Mucosa of descending colon (tissue), 3 donors: ENCODE measurements at regions not wholly inside any gene's neighbourhood (a gene's known extent, or its start where the extent isn't known, plus 50 kb on each side); places are given as distances from the start of the nearest gene placed in this dataset.

Source experiments
- ATAC-seq: fragments of 200-7000 bp; cut with Tn5 transposase; one replicate; pipeline ENCODE4 v1.9.1; 2020; ENCODE audit warnings: mild to moderate bottlenecking, moderate library complexity
- DNase-seq, 3 donors: peaks; one replicate each; pipeline ENCODE4 v3.0.0-alpha.2; 2020
- H3K36me3 ChIP-seq: fragments of 200-600 bp; one replicate; pipeline ENCODE4 v1.8.0; 2021; ENCODE audit warnings: low read depth, mild to moderate bottlenecking
- H3K4me1 ChIP-seq: fragments of 200-600 bp; one replicate; pipeline ENCODE4 v1.8.0; 2021; ENCODE audit warnings: low read depth, mild to moderate bottlenecking
- H3K4me3 ChIP-seq: fragments of 200-600 bp; one replicate; pipeline ENCODE4 v1.8.0; 2021; ENCODE audit warnings: mild to moderate bottlenecking
- H3K9me3 ChIP-seq: fragments of 200-600 bp; one replicate; pipeline ENCODE4 v1.8.0; 2021; ENCODE audit warnings: mild to moderate bottlenecking
- CTCF ChIP-seq: fragments of 200-600 bp; IDR thresholded peaks from one replicate; pipeline ENCODE4 v1.8.0; 2022; ENCODE audit warnings: antibody characterized with exemption, mild to moderate bottlenecking
- intact Hi-C, 2 donors: fragments of 100-400 bp; cut with DNase I in 1 of 2; cut with micrococcal nuclease in 1 of 2; formaldehyde crosslinking; loops; one replicate each; pipeline versions ENCODE4 v1.11.0 to v1.11.1; 2022; cut with DNase I, micrococcal nuclease
- donor health status: DM: no; HTN: no; CAD: no; lungs with moderate emphysema.
- donor health status: DM: no; HTN: no; CAD: no.
- donor health status: DM: no; HTN: yes; CAD: no.

GRCh38 chr5:103472265-103472664, 90.3 kb downstream of the NUDT12 start:
- ATAC-seq (no peak), DNase-seq (no peak)
- no peak overlapping the region for H3K4me3 ChIP-seq
- H3K36me3 ChIP-seq: no peaks in the 10 kb centered on the region
- intact Hi-C loops: no loop called here
- H3K9me3 ChIP-seq: no peaks in the 10 kb centered on the region
- H3K4me1 ChIP-seq: peaks cover 8% of the 10 kb centered on the region
- TF ChIP-seq CTCF: no peak

- Histone ChIP-seq H3K36me3 (no peaks in the 10 kb centered on the region), H3K4me1 (peaks cover 4% of the 10 kb centered on the region), H3K9me3 (no peaks in the 10 kb centered on the region), H3K4me3 (no peak overlapping the region)
- TF ChIP-seq CTCF: no peak
- ATAC-seq (peak; percentile 96), DNase-seq (peak in 1 of 3 donors; percentile 35)
- intact Hi-C loops: no loop called here
Observed at GRCh38 chr5:103469288-103470040, 93.1 kb downstream of the NUDT12 start.

- Histone ChIP-seq H3K9me3 (no peaks in the 10 kb centered on the region), H3K36me3 (no peaks in the 10 kb centered on the region), H3K4me3 (no peak overlapping the region), H3K4me1 (peaks cover 4% of the 10 kb centered on the region)
- DNase-seq (no peak), ATAC-seq (no peak)
- intact Hi-C loops: no loop called here
- no peak for TF ChIP-seq CTCF
Observed at GRCh38 chr5:103467831-103468230, 94.8 kb downstream of the NUDT12 start.

- Histone ChIP-seq H3K4me1 (peaks cover 4% of the 10 kb centered on the region), H3K36me3 (no peaks in the 10 kb centered on the region), H3K9me3 (no peaks in the 10 kb centered on the region), H3K4me3 (no peak overlapping the region)
- ATAC-seq (no peak), DNase-seq (no peak)
- no peak for TF ChIP-seq CTCF
- intact Hi-C loops: no loop called here
Observed at GRCh38 chr5:103466495-103466894, 96.1 kb downstream of the NUDT12 start.

- ATAC-seq: no peak
- no peak overlapping the region for H3K4me3 ChIP-seq
- no peaks in the 10 kb centered on the region for H3K9me3 ChIP-seq
- peaks cover 4% of the 10 kb centered on the region for H3K4me1 ChIP-seq
- H3K36me3 ChIP-seq: no peaks in the 10 kb centered on the region
- no peak for DNase-seq
- intact Hi-C loops: no loop called here
- no peak for TF ChIP-seq CTCF
Observed at GRCh38 chr5:103465891-103466290, 96.7 kb downstream of the NUDT12 start.
